C1 segment of cervical spinal cord (tissue), 14 donors: ENCODE measurements at regions not wholly inside any gene's neighbourhood (a gene's known extent, or its start where the extent isn't known, plus 50 kb on each side); places are given as distances from the start of the nearest gene placed in this dataset.

Source experiments
- DNase-seq, 14 donors: peaks; one replicate each; lab custom pipeline; 2025; lab: John Stamatoyannopoulos, UW

DNA sequence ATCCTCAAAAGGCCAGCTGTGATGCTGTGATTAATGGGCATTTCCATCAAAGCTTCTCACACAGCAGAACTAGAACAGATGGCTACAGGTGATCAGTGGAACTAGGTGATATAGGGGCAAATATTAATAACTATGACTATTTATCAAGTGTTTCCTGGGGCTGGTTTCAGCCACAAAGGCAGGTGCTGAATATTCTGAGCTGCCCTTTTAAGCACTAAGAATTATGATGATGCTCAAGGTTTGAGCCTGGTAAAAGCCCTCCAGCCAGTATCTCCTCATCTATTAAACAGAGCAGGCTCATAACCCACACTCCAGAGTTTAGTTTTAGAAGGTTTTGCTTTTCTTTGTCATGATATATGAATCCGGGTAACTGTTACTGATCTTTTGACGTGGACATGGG is 129.5 kb upstream of the ACP3 start:
- no peak for DNase-seq

DNA sequence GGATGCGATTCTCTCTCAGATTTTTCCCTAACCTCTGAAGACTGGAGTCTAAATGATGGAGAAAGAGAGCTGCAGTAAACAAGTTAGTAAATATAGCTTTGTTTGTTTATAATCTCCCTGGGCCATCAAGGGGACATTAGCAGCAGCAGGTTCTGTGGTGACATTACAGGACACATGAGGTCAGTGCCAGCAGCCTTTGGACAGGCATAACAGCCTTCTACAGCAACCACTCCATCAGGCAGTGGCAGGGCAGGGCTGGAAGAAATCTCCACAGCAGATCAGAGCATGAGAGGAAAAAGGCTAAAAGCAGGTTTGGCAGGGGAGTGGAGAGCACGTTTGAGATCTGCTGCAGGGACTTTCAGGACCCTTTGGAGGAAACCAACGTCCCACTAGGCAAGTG is 127.6 kb upstream of the ACP3 start:
- no peak for DNase-seq

DNA sequence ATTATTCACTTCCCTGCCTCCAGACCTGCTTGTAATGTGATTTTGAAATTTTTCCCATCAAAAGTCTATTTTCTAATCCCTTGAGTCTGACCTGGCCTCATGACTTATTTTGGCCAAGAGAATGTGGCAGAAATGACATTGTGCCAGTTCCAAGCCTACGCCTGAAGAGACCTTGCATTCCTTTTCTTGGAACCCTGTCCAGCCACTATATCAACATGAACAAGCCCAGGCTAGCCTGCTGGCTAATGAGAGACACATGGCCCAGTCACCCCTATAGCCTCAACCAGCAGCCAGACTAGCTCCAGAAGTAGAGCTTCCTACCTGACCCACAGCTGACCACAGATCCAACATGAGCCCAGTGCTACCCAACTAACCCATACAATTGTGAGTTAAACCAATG is 121.1 kb upstream of the ACP3 start:
- DNase-seq: no peak

DNA sequence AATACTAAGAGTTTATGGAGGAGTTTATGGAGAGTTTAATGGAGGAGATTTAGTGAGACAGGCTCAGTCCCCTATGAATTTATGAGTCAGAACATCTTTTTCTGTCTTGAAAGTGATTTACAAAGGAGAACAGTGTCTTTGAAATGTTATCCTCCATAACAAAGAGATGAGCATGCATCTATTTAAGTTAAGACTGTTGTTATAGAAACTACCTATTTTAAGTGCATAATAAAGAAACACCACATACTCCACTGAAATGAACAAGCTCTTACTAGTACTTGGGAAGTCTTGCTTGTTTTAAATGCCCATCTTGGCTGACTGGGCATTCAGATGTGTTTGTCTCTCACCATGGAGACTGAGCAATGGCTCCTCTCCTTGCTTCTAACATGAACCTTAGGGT is 118.7 kb upstream of the ACP3 start:
- no peak for DNase-seq

DNA sequence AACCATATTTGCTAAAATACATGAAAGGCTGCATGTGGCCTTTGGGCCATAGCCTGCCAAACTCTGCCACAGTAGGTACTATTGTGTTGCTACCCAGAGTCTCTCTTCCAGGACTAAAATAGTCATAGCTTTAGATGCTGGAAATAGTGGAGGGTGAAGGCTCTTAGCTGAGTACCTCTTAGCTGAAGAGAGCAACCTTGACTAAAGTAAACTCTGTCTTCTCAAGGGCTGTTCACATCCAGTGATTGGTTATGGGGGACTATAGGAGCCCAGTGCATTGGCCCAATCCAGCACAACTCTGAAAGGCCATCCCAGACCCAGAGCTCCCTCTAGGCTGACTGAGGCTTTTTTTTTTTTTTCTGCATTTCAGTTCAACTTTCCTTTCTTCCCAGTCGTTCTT is 117.8 kb upstream of the ACP3 start:
- DNase-seq: no peak

DNA sequence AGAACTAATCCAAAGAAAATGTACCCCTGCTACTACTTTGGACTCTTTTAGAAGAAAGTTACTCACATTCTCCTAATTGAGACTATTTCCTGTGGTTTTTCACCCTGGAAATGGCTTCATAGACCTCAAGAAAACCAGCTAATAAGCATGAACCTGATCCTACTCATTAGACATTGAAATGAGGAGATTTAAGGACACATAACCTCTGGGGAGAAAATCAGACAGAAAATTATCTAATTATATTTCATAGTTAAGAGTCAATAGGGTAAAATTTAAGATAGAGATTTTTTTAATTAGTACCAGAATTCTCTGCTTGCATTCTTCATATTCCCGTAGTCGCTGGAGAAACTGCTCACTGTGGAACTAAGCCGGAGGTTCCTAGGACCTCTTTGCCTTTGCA is 114.6 kb upstream of the ACP3 start:
- no peak for DNase-seq

DNA sequence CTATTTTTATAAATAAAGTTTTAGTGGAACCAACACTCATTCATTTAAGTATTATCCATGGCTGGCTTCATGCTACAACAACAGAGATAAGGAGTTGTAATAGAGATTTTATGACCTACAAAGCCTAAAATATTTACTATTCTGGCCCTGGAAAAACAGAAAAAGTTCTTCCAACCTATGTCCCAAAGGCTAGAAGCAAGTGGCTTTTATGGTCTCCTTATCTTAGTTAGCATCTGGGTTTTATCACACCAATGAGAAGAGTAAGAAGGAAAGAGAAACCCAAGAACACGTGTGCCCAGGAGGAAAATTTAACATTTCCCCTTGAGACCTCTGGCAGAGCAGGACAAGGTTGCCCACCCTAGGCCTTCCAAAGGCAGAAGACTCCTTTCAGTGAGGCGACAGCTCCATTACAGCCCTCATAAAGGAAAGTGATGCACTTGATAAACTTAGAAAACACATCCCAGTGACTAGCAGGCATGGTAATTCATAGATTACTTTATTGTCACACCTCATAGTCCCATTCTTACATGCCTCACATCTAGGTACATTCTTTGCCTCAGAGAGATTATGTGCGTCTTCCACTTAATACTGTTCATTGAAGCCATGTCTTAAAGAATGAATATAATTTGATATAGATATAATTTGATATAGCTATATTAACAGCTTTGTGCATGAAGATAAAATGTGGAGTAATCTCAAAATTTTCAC is 113.2 kb upstream of the ACP3 start:
- no peak for DNase-seq

DNA sequence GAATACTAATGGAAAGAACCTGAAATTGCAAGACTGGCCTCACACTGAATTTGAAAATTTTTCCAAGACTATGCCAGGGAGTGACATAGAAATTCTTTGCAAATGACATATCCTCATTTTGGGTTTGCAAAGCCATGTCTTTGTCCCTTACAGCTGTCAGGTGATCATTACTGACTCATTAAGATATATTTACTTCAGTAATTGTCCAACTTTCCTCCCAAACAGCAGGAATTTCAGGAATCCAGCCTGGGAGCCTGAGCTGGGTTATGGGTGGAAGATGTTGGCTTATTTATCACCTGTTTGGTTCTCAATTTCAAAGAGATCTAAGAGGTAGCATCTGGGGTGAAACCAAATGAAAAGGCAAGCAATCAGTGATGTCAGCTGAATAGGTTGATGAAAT is 111.6 kb upstream of the ACP3 start:
- DNase-seq: no peak

DNA sequence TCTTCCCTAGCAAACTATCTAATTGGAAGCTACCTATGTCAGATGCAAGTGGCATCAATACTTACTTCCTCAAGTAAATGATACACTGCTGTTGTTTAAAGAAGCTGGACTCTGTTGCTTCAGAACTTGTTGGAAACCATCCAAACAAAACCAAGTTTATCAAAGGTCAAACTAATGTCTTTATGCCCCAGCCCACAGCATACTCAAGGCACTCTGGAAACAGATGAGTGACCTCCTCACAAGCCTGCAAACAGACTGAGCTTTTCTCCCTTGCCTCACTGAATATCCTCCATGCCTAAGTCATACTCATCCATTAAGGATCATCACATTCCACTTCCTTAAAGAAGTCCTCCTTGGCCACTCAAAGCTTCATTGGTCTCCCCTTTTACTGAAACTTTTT is 107.4 kb upstream of the ACP3 start:
- no peak for DNase-seq

DNA sequence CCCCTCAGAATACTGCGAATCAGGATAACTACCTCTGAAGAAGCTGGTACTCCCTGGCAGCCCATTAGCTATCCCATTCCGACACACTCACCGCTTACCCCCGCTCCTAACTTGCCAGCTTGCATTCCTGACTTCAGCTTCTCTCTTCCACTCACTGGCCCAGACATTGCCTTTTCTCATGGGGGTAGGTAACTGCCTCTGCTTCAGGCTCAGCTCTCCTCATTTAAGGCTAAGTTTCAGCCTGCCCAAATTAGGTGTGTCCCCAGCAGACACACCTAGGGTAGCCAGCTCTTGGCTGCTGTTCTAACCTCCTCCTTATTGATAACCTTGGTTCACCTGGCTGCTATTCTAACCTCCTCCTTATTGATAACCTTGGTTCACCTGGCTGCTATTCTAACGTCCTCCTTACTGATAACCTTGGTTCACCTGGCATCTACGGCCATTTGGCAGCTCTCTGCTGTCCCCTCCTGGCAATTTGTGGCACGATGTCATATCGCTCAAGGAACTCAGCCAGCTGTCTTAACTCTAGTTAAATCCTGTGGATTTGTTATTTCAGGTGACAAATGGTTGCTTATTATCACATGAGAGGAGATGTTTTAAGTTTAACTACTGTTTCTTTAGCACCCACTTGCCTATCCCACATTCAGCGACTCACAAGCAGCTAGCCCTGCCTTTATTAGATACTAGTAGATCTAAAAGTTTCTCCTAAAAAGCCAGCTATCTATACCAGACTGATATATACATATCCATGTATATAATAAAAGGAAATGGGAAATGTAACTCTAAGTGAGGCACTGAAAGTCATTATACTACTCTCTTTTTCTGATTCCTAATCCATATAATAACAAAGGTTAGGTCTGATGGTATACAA is 106.5 kb upstream of the ACP3 start:
- DNase-seq: no peak

DNA sequence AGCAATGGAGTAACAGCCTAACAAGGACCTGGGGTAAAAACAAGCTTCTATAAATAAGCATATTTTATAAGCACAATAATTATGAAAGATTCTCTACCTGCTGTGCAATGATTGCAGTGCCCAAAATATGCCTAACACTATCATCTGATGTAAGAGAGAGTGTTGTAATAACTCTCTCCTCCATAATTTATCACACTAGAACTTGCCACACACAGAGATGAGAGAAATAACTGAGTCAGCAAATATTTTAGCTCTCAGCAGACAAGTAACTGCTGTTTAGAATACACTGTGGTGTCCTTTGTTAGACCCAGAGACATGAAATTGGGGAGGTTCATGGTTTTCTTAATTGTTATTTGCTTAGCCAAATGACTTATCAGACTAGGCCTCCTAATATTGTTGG is 105.3 kb upstream of the ACP3 start:
- no peak for DNase-seq

DNA sequence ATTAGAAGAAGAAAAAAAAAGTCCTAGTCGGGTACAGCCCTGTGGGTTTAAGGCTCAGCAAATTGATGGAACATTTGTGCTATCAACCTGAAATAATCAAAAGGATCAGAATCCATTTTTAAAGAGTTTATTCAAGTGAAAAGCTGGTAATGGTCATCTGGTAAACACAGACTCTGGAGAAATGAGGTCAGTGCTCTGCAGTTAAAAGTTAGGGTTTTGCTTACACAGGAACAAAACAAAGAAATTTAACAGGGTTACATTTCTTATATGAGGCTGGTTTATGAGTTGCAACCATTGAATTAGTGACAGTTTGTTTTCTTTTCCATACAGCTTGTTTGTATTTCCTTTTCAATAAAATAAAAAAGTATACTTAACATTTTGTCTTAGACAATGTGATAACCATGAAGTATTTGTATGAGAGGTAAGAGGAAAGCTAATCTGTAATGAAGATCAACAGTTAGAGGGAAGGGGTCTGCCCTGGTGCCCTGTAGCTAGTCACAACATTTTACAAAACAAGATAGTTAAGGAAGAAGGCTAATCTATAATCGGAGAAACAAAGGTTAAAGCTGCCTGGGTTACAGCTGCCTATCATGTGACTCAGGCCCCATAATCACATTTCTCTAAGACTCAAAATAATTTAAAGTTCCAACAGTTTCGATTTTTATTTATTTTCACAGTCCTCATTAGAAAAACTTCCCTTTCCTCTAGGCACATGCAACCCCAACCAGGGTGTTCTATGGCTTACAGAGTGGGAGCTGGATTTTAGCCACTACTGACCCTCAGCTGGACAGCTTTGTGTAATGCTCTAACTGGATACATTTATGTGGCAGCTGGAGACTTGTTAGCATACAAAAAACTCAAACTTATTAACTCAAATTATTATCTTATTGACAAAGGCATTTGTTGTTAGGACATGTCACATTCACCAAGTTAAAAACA is 98.1 kb upstream of the ACP3 start:
- DNase-seq: no peak

DNA sequence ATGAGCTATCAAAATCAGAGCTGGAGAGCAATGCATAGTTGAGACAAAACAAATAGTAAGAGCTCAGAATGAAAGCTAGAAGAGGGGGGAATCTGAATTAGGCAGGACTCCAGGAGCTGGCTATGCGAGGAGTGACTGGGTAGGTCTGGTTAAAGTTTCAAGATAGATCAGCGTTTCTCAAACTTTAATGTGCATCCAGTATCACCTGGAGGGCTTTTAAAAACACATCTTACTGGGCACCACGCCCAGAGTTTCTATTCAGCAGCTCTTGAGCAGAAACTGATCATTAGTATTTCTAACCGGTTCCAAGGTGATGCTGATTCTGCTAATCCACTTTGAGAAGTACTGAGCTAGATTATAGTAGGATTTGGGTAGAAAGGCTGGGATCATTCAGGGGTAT is 96.2 kb upstream of the ACP3 start:
- DNase-seq: no peak

DNA sequence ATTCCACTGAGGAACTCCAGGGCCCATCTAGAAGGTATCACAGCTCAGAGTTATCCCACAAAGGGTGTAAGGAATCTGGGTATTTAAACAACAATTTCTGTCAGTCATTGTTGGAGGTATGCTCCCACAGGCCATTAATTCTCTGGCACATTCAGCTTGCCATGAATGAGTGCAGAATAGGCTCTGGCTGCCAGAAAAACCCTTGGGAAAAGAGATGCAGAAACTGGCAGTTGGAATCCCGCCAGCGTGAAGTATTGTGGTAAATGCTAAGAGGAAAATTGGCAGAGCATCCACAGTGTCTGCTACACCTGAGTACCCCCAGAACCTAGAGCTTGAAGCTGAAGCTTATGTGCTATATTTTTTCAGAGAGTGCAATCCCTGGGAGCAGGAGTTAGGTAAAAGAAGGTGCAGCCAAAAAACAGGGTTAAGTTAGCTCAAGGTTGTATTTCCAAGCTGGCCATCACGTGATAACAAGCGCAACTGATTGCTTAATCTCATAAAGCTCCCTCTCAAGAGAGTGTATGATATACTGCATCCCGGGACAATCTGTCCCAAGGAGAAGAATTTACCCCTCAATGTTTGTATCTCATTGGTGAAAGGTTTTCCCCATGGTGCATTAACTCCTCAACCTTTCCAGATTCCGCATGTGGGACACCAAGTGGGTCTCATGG is 94.2 kb upstream of the ACP3 start:
- no peak for DNase-seq

DNA sequence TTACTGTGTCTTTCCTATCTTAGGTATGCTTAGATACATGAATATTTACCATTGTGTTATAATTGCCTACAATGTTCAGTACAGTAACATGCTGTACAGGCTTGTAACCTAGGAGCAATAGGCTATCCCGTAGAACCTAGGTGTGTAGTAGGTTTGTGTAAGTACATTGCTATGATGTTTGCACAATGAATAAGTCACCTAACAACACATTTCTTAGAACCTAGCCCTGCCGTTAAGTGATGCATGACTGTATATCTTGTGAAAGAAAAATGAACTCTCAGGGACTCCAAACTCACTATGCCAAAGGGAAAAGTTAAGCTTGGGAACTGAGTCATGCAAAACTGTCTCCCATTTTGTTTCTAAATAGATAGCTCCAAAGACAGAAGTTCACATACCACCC is 91.5 kb upstream of the ACP3 start:
- no peak for DNase-seq

DNA sequence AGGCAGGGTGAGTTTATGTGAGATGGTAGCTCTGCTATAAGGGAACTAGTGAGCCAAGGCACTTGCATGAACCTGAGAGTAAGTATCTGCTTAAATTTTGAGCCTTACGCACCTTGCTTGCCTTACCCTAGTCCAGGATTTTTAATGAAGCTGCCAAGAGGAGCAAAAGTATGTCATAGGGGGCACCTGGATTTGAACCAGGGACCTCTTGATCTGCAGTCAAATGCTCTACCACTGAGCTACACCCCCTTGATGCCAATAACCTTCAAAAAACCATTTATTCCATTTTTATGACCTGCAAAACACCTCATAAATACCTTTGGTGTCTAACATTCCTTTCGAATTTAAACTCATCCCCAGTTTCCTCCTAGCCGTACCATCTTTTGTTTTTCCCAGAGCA is 88.3 kb upstream of the ACP3 start:
- no peak for DNase-seq

DNA sequence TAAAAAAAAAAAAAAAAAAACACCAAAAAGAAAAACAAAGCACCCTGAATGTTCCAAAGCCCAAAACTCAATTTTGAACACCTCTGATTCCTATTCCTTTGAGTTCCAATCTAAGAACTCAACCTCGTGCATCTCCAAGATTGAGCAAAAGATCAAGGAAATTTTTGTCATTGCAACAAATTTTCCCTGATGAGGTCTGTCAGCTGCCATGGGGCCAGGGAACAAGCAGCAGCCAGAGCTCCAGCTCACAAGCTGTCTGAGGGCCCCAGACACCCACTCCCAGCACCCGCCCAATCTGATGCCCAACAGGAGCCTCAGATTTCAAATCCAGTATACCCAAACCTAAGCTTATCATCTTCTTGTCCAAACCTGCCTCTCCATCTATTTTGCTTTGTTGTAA is 87.6 kb upstream of the ACP3 start:
- DNase-seq: no peak

DNA sequence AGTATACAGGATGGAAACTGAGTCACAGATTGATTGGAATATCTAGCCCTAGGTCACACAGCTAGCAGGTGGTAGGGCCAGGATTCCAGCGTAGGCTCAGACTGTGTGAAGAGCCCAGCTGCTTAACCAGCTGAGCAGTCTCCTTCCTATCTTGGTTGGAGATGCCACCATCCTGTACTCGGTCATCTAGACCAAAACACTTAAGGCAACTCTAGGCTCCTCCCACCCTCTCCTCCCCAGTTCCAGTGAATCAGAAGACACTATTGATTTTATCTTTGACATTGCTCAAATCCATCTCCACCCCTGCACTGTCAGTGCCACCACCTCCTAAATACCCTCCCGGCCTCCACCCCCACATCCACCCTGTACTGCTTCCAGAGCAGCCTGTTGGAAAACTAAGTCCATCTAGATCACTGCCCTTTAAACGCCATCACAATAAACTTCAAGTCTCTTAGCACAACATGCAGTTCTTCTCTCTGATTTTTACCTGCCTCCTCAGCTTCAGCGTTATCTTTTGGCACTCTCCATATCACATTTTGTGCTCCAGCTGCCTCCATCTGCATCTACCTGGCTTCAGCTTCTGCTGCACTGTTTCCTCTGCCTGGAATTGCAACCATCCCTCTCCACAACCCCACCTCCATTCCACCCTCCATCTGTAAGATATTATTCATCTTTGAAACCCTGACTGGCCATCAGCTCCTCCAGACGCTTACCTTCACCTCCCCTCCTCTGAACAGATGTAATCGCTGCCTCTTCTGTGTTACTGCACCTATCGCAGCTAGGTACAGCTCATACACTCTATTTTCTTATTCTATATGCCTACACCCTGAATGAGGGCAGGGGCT is 86.8 kb upstream of the ACP3 start:
- no peak for DNase-seq

DNA sequence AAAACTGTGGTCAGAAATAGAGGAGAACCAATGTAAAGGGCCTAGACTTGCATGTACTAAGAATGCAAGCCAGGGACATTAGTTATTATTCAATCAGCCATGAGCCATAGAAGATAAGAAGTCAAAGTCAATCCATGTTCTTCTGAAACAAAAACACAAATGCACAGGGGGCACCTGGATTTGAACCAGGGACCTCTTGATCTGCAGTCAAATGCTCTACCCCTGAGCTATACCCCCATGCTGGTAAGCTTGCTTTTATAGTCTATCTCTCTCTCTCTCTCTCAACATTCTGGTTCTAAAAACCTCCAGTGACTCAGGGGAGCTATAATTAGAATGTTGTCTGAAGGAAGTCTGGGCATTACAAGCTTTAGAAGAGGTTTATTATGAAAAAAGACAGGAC is 85.6 kb upstream of the ACP3 start:
- no peak for DNase-seq

DNA sequence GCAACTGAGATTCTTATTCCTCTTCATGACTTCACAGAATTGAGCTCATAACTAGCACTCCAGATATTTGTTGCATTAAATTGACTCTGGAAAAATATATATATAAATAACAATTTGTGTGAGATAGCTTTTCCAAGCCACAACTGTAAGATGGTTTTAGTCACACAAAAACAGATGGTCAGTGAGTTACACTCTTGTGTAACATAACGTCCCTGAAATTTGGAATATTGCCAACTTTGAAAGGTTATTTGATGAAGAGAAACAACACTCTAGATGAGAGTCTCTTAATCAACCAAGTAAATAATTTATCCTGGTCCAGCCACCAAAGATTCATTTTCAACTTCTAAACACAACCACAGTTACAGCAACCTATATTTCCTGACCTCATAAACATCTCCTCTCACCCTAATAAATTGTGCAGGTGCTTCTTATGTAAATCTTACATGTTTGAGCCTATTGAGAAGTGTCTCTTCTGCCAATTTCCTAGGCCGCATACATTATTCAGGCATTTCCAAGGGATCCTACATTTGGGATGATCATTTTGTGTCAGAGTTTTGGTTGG is 84.9 kb upstream of the ACP3 start:
- DNase-seq: no peak
